Lower lobe of right lung (tissue), 2 donors: ENCODE measurements at regions not wholly inside any gene's neighbourhood (a gene's known extent, or its start where the extent isn't known, plus 50 kb on each side); places are given as distances from the start of the nearest gene placed in this dataset.

Experiments used
- ATAC-seq, 2 donors: fragments of 200-7000 bp; cut with Tn5 transposase; one replicate each; pipeline ENCODE4 v1.9.1; 2020 to 2022; ENCODE audit warnings: mild to moderate bottlenecking in 2 of 2, moderate library complexity in 2 of 2
- DNase-seq: peaks from one replicate; pipeline ENCODE4 v3.0.0-alpha.2; 2020
- H3K27ac ChIP-seq: fragments of 200-600 bp; one replicate; pipeline ENCODE4 v1.8.0; 2022
- H3K27me3 ChIP-seq: fragments of 200-600 bp; one replicate; pipeline ENCODE4 v1.8.0; 2022; ENCODE audit warnings: low read depth
- H3K36me3 ChIP-seq: fragments of 200-600 bp; one replicate; pipeline ENCODE4 v1.8.0; 2022; ENCODE audit warnings: mild to moderate bottlenecking
- H3K4me1 ChIP-seq: fragments of 200-600 bp; one replicate; pipeline ENCODE4 v1.8.0; 2022
- H3K4me3 ChIP-seq: fragments of 200-600 bp; one replicate; pipeline ENCODE4 v1.8.0; 2022; ENCODE audit warnings: mild to moderate bottlenecking
- H3K9me3 ChIP-seq: fragments of 200-600 bp; one replicate; pipeline ENCODE4 v1.8.0; 2022
- intact Hi-C: fragments of 100-400 bp; cut with DNase I; formaldehyde crosslinking; loops from one replicate; pipeline ENCODE4 v1.11.0; 2022
- TF ChIP-seq, protein P1 (sequence below): fragments of 200-600 bp; IDR thresholded peaks from one replicate; pipeline ENCODE4 v1.8.0; 2022; ENCODE audit warnings: antibody characterized with exemption, mild to moderate bottlenecking
- donor health status: DM: no; HTN: yes; CAD: no; lungs with severe emphysema.

- no peaks in the 10 kb centered on the region for H3K9me3 ChIP-seq
- TF ChIP-seq, protein P1, sequence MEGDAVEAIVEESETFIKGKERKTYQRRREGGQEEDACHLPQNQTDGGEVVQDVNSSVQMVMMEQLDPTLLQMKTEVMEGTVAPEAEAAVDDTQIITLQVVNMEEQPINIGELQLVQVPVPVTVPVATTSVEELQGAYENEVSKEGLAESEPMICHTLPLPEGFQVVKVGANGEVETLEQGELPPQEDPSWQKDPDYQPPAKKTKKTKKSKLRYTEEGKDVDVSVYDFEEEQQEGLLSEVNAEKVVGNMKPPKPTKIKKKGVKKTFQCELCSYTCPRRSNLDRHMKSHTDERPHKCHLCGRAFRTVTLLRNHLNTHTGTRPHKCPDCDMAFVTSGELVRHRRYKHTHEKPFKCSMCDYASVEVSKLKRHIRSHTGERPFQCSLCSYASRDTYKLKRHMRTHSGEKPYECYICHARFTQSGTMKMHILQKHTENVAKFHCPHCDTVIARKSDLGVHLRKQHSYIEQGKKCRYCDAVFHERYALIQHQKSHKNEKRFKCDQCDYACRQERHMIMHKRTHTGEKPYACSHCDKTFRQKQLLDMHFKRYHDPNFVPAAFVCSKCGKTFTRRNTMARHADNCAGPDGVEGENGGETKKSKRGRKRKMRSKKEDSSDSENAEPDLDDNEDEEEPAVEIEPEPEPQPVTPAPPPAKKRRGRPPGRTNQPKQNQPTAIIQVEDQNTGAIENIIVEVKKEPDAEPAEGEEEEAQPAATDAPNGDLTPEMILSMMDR = no peak
- no peak overlapping the region for H3K4me3 ChIP-seq
- no peak overlapping the region for H3K27ac ChIP-seq
- H3K27me3 ChIP-seq = no peaks in the 10 kb centered on the region
- ATAC-seq (no peak), DNase-seq (no peak)
- no peaks in the 10 kb centered on the region for H3K36me3 ChIP-seq
- no peaks in the 10 kb centered on the region for H3K4me1 ChIP-seq
- intact Hi-C loops = no loop called here
Measured at GRCh38 chr5:144882739-144883283, 712.1 kb downstream of the KCTD16 start.

GRCh38 chr5:144880513-144880912, 709.8 kb downstream of the KCTD16 start:
- Histone ChIP-seq H3K4me1 (no peaks in the 10 kb centered on the region), H3K4me3 (no peak overlapping the region), H3K27me3 (no peaks in the 10 kb centered on the region), H3K27ac (no peak overlapping the region), H3K9me3 (no peaks in the 10 kb centered on the region), H3K36me3 (no peaks in the 10 kb centered on the region)
- ATAC-seq (no peak), DNase-seq (no peak)
- intact Hi-C loops = no loop called here
- TF ChIP-seq, protein P1 = no peak

GRCh38 chr5:144876990-144877389, 706.3 kb downstream of the KCTD16 start:
- intact Hi-C loops = no loop called here
- Histone ChIP-seq H3K27me3 (no peaks in the 10 kb centered on the region), H3K9me3 (no peaks in the 10 kb centered on the region), H3K27ac (no peak overlapping the region), H3K36me3 (no peaks in the 10 kb centered on the region), H3K4me1 (no peaks in the 10 kb centered on the region), H3K4me3 (no peak overlapping the region)
- TF ChIP-seq, protein P1 = no peak
- no peak for ATAC-seq
- no peak for DNase-seq

GRCh38 chr5:144873076-144873475, 702.4 kb downstream of the KCTD16 start:
- H3K27me3 ChIP-seq = no peaks in the 10 kb centered on the region
- no peaks in the 10 kb centered on the region for H3K4me1 ChIP-seq
- intact Hi-C loops = no loop called here
- DNase-seq (no peak), ATAC-seq (no peak)
- TF ChIP-seq, protein P1 = no peak
- no peak overlapping the region for H3K27ac ChIP-seq
- no peaks in the 10 kb centered on the region for H3K9me3 ChIP-seq
- H3K36me3 ChIP-seq = no peaks in the 10 kb centered on the region
- no peak overlapping the region for H3K4me3 ChIP-seq

- no peaks in the 10 kb centered on the region for H3K4me1 ChIP-seq
- H3K4me3 ChIP-seq = no peak overlapping the region
- DNase-seq = no peak
- no peaks in the 10 kb centered on the region for H3K36me3 ChIP-seq
- intact Hi-C loops = no loop called here
- no peaks in the 10 kb centered on the region for H3K27me3 ChIP-seq
- no peak overlapping the region for H3K27ac ChIP-seq
- H3K9me3 ChIP-seq = no peaks in the 10 kb centered on the region
- TF ChIP-seq, protein P1 = no peak
- no peak for ATAC-seq
Measured at GRCh38 chr5:144864118-144864517, 693.4 kb downstream of the KCTD16 start.

GRCh38 chr5:144857454-144857853, 686.8 kb downstream of the KCTD16 start:
- Histone ChIP-seq H3K4me3 (no peak overlapping the region), H3K27ac (no peak overlapping the region), H3K27me3 (no peaks in the 10 kb centered on the region), H3K9me3 (no peaks in the 10 kb centered on the region), H3K4me1 (no peaks in the 10 kb centered on the region), H3K36me3 (no peaks in the 10 kb centered on the region)
- ATAC-seq (no peak), DNase-seq (no peak)
- TF ChIP-seq, protein P1 = no peak
- intact Hi-C loops = no loop called here
